GM06990 (cell line): ENCODE measurements at regions not wholly inside any gene's neighbourhood (a gene's known extent, or its start where the extent isn't known, plus 50 kb on each side); places are given as distances from the start of the nearest gene placed in this dataset.

Experiments
- DNase-seq: peaks from one replicate; pipeline ENCODE4 v3.0.0-alpha.2; 2011; ENCODE audit not compliant: insufficient read length; ENCODE audit errors: extremely low read depth
- H3K27me3 ChIP-seq: replicated peaks from 2 replicates; pipeline ENCODE4 v1.6.0; 2011; ENCODE audit warnings: low read length; ENCODE audit not compliant: control insufficient read depth, insufficient read depth
- H3K36me3 ChIP-seq: 2 replicates; pipeline ENCODE4 v1.5.1; 2011; ENCODE audit warnings: low read length; ENCODE audit not compliant: control insufficient read depth, insufficient read depth
- H3K4me3 ChIP-seq: replicated peaks from 2 replicates; pipeline ENCODE4 v1.5.1; 2011; ENCODE audit warnings: low read depth, mild to moderate bottlenecking, control low read depth, low read length
- CTCF ChIP-seq: IDR thresholded peaks from 2 replicates; pipeline ENCODE4 v1.5.1; 2011; ENCODE audit warnings: low read length, control low read depth, mild to moderate bottlenecking, inconsistent platforms; ENCODE audit not compliant: insufficient read depth, poor library complexity, severe bottlenecking

GRCh38 chr1:208965351-208965750 lies 618.2 kb upstream of the CAMK1G start:
- DNase-seq = no peak
- H3K36me3 ChIP-seq = no peaks in the 10 kb centered on the region
- no peaks in the 10 kb centered on the region; the same call in 1 of the 2 replicates for H3K27me3 ChIP-seq
- no peak for TF ChIP-seq CTCF
- H3K4me3 ChIP-seq = no peak overlapping the region

DNA sequence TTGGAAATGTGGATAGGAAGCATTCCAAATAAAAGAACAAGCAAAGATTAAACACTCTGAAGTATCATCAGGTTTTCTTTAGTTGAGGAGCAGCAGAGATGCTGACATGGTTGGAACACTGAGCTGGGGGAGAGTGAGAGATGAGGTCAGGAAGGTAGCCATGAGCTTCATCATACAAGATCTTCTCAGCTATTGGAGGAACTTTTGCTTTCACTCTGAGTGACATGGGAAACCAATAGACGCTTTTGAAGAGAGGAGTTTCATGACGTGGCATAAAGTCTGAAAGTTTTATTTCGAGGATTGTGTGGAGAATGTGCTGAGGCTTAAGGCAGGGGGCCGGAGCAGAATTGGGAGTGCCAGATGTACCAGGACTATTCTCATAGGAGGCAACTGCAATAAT lies 616.2 kb upstream of the CAMK1G start:
- DNase-seq = peak; percentile 3
- no peak overlapping the region for H3K4me3 ChIP-seq
- H3K27me3 ChIP-seq = no peaks in the 10 kb centered on the region; the same call in 1 of the 2 replicates
- no peak for TF ChIP-seq CTCF
- H3K36me3 ChIP-seq = no peaks in the 10 kb centered on the region

- no peaks in the 10 kb centered on the region for H3K36me3 ChIP-seq
- H3K4me3 ChIP-seq = no peak overlapping the region
- no peak for TF ChIP-seq CTCF
- no peaks in the 10 kb centered on the region; the same call in 1 of the 2 replicates for H3K27me3 ChIP-seq
- DNase-seq = no peak
These were observed 608.8 kb upstream of the CAMK1G start for GRCh38 chr1:208974717-208975116.

DNA sequence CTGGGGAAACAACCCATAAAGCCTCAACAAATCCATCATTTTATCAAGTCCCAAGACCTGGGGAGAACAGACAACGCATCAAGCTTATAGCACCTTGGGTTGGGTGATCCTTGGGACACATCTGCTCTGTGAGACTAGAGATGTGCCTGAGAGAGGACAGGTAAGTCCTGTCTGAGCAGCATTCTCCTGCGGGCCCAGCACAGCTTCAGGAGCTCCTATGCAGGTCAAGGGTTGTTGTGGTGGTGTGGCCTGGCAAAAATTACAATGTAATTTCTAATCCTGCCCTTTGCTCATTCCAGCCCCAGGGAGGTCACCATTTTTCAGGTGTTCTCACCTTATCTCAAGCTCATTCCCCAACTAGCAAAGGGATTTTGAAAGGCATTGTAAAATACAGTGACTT lies 608.1 kb upstream of the CAMK1G start:
- Histone ChIP-seq H3K36me3 (no peaks in the 10 kb centered on the region), H3K27me3 (no peaks in the 10 kb centered on the region; the same call in 1 of the 2 replicates), H3K4me3 (no peak overlapping the region)
- no peak for DNase-seq
- no peak for TF ChIP-seq CTCF

- no peak for TF ChIP-seq CTCF
- Histone ChIP-seq H3K27me3 (no peaks in the 10 kb centered on the region; the same call in 1 of the 2 replicates), H3K4me3 (no peak overlapping the region), H3K36me3 (no peaks in the 10 kb centered on the region)
- DNase-seq = no peak
These were observed 606.5 kb upstream of the CAMK1G start for GRCh38 chr1:208977012-208977411.

- no peak for TF ChIP-seq CTCF
- DNase-seq = no peak
- Histone ChIP-seq H3K4me3 (no peak overlapping the region), H3K27me3 (no peaks in the 10 kb centered on the region; the same call in 1 of the 2 replicates), H3K36me3 (no peaks in the 10 kb centered on the region)
These were observed 605.8 kb upstream of the CAMK1G start for GRCh38 chr1:208977638-208978256.
